ENCODE measurements at regions not wholly inside any gene's neighbourhood (a gene's known extent, or its start where the extent isn't known, plus 50 kb on each side); places are given as distances from the start of the nearest gene placed in this dataset.
A peak's percentile ranks its signal among the peaks of the same experiment; 100 is the strongest.

GRCh38 chr15:95363646-95364045 is 966.9 kb upstream of the NR2F2 start:
- Histone ChIP-seq H3K27ac (replicated peaks) (no peak overlapping the region), H3K27me3 (ENCODE audit: insufficient read depth, poor library complexity, severe bottlenecking) (no peaks in the 10 kb centered on the region), H3K4me3 (replicated peaks; ENCODE audit: insufficient read depth, low read length) (no peak overlapping the region)
- DNase-seq (ENCODE audit: low read depth in 1 of 2, low spot score in 1 of 2), result no peak
- TF ChIP-seq CTCF (IDR thresholded peaks at IDR 0.05; ENCODE audit: insufficient read depth, low read length) (no peak), POLR2AphosphoS5 (IDR thresholded peaks at IDR 0.05; ENCODE audit: low read depth) (no peak), GABPA (IDR thresholded peaks at IDR 0.05; ENCODE audit: low read depth) (no peak), REST (IDR thresholded peaks at IDR 0.05; ENCODE audit: insufficient replicate concordance, low read depth) (no peak), SPI1 (IDR thresholded peaks at IDR 0.05; ENCODE audit: borderline replicate concordance, low read depth) (no peak)

- TF ChIP-seq REST (IDR thresholded peaks at IDR 0.05; ENCODE audit: insufficient replicate concordance, low read depth) (no peak), GABPA (IDR thresholded peaks at IDR 0.05; ENCODE audit: low read depth) (peak; percentile 54; the same call in 1 of the 2 replicates), SPI1 (IDR thresholded peaks at IDR 0.05; ENCODE audit: borderline replicate concordance, low read depth) (peak; percentile 91), POLR2AphosphoS5 (IDR thresholded peaks at IDR 0.05; ENCODE audit: low read depth) (peak; percentile 71), CTCF (IDR thresholded peaks at IDR 0.05; ENCODE audit: insufficient read depth, low read length) (no peak)
- Histone ChIP-seq H3K27me3 (ENCODE audit: insufficient read depth, poor library complexity, severe bottlenecking) (no peaks in the 10 kb centered on the region), H3K4me3 (replicated peaks; ENCODE audit: insufficient read depth, low read length) (no peak overlapping the region), H3K27ac (replicated peaks) (peak overlapping the region; percentile 70)
- DNase-seq (ENCODE audit: low read depth in 1 of 2, low spot score in 1 of 2), result peak; percentile 79 to 88
These were observed 964.9 kb upstream of the NR2F2 start for GRCh38 chr15:95365511-95366107.

- no peak for DNase-seq (ENCODE audit: low read depth in 1 of 2, low spot score in 1 of 2)
- Histone ChIP-seq H3K27me3 (ENCODE audit: insufficient read depth, poor library complexity, severe bottlenecking) (no peaks in the 10 kb centered on the region), H3K27ac (replicated peaks) (no peak overlapping the region), H3K4me3 (replicated peaks; ENCODE audit: insufficient read depth, low read length) (no peak overlapping the region)
- TF ChIP-seq GABPA (IDR thresholded peaks at IDR 0.05; ENCODE audit: low read depth) (no peak), REST (IDR thresholded peaks at IDR 0.05; ENCODE audit: insufficient replicate concordance, low read depth) (no peak), CTCF (IDR thresholded peaks at IDR 0.05; ENCODE audit: insufficient read depth, low read length) (no peak), SPI1 (IDR thresholded peaks at IDR 0.05; ENCODE audit: borderline replicate concordance, low read depth) (no peak), POLR2AphosphoS5 (IDR thresholded peaks at IDR 0.05; ENCODE audit: low read depth) (no peak)
These were observed 962.3 kb upstream of the NR2F2 start for GRCh38 chr15:95368191-95368590.
